ENCODE measurements at regions not wholly inside any gene's neighbourhood (a gene's known extent, or its start where the extent isn't known, plus 50 kb on each side); places are given as distances from the start of the nearest gene placed in this dataset.

DNA sequence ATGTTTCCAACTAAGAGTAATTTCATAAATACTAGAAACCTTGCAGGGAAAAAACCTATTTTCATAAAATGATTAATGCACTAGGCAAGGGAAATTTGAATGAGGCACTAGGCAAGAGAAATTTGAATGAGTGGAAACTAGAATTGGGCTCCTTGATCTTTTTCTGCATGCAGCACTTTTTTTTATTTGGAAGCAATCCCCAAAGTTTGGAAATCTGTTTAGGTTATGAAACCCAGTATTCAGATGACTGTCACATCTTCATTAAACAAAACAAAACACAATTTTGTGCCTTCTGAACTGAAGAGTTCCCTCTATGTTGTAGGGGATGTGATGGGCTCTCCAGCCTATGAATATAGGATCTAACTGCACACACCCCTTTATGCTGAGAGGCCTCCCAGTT, 201.9 kb downstream of the BAMBI start:
- TF ChIP-seq, protein P1, sequence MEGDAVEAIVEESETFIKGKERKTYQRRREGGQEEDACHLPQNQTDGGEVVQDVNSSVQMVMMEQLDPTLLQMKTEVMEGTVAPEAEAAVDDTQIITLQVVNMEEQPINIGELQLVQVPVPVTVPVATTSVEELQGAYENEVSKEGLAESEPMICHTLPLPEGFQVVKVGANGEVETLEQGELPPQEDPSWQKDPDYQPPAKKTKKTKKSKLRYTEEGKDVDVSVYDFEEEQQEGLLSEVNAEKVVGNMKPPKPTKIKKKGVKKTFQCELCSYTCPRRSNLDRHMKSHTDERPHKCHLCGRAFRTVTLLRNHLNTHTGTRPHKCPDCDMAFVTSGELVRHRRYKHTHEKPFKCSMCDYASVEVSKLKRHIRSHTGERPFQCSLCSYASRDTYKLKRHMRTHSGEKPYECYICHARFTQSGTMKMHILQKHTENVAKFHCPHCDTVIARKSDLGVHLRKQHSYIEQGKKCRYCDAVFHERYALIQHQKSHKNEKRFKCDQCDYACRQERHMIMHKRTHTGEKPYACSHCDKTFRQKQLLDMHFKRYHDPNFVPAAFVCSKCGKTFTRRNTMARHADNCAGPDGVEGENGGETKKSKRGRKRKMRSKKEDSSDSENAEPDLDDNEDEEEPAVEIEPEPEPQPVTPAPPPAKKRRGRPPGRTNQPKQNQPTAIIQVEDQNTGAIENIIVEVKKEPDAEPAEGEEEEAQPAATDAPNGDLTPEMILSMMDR (IDR thresholded peaks at IDR 0.05), result no peak
- no peak for TF ChIP-seq POLR2A (IDR thresholded peaks at IDR 0.05)
